ENCODE measurements at regions not wholly inside any gene's neighbourhood (a gene's known extent, or its start where the extent isn't known, plus 50 kb on each side); places are given as distances from the start of the nearest gene placed in this dataset.

DNA sequence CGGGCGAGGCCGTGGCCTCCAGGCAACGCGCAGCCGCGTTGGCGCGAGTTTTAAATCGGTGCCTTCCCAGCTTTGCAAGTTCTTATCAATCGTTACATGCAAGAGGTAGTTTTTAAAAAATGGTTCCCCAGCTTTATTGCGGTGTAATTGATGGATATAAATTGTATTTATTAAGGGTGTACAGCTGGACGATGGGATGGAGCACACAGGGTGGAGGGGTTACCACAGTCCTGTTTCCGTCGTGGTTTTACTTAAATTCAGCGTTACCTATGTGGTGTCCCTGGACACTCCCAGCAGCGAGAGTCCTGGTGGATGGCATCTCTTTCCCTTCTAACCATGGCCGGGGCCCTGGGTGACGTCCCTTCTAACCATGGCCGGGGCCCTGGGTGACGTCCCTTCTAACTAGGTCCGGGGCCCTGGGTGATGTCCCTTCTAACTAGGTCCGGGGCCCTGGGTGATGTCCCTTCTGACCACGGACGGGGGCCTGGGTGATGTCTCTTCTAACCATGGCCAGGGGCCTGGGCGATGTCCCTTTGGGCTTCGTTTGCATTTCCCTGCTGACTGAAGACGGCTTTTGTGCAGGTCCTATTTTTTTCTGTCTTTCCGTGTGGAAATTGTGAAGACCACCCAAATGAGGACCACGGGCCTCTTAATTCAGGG, 97.9 kb downstream of the TNFAIP2 start:
- H3K27ac ChIP-seq: no peak overlapping the region
- TF ChIP-seq, protein P1, sequence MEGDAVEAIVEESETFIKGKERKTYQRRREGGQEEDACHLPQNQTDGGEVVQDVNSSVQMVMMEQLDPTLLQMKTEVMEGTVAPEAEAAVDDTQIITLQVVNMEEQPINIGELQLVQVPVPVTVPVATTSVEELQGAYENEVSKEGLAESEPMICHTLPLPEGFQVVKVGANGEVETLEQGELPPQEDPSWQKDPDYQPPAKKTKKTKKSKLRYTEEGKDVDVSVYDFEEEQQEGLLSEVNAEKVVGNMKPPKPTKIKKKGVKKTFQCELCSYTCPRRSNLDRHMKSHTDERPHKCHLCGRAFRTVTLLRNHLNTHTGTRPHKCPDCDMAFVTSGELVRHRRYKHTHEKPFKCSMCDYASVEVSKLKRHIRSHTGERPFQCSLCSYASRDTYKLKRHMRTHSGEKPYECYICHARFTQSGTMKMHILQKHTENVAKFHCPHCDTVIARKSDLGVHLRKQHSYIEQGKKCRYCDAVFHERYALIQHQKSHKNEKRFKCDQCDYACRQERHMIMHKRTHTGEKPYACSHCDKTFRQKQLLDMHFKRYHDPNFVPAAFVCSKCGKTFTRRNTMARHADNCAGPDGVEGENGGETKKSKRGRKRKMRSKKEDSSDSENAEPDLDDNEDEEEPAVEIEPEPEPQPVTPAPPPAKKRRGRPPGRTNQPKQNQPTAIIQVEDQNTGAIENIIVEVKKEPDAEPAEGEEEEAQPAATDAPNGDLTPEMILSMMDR (conservative IDR thresholded peaks at IDR 0.05): no peak

DNA sequence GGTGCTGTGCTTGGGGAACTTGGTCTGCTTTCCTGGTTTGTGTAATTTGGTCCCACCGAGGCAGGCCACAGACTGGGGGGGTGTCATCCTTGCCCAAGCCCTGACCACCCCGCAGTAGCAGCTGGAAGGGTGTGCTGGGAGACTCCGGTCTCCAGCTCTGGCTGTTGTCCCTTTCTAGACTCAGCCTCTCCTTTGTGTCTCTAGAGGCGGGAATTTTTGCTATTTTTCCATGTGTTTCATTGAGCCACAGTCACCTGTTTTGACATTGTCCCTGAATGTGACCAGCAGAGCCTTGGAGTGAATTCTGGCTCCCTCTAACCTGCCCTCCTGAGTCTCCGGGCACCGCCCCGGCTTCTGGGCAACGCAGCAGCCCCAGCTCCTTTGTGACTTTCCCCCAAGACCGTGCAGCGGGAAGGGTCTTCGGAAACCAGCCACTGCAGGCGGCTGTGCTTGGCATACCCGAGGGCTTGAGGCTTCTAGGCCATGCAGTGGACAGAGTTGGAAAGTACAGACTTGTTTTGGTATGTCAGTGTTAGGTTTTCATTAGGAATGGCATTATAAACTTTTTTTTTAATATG, 98.6 kb downstream of the TNFAIP2 start:
- TF ChIP-seq, protein P1 (conservative IDR thresholded peaks at IDR 0.05): no peak
- no peak overlapping the region for H3K27ac ChIP-seq

DNA sequence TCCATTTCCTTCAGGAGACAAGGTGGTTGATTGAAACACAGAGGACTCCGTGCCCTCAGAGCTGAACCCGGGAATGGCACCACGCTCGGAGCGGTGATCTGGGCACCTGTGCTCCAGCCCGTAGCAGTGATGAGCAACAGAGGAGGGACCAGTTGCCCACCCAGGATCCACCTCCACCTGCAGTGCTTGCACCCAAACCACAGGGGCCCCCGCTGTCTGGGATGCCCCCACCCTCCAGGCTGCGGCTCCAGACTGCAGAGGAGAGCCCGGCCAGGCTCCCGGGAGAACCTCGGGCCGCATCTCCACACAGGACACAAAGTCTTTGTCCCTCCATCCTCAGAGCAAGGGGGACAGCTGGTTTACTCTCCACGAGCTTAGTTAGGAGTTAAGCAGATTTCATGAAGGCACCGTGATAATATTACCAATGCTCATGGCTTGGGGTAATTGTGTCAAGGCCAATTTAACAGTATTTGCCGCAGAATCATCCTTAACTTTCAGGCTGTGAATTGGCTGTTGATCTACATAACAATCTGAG, 100.6 kb downstream of the TNFAIP2 start:
- TF ChIP-seq, protein P1 (conservative IDR thresholded peaks at IDR 0.05): no peak
- H3K27ac ChIP-seq: no peak overlapping the region

DNA sequence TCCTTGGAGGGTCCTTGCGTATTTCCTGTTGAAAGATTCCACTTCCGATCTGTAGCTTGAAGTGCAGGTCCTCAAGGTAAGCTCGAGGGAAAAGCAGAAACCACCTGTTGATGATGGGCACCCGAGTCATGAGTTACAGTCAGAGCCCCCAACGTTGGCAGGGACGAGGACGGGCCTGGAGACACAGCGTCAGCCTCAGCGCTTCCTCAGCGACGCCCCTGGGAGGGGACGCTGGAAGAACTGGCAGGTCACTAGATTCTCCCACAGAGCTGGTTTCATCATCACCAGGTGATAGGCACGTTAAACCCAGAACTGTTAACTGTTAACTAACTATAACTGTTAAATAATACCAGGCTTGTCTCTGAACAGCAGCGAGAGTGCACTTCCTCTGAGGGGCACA, 101.8 kb downstream of the TNFAIP2 start:
- peak overlapping the region; percentile 29 for H3K27ac ChIP-seq

DNA sequence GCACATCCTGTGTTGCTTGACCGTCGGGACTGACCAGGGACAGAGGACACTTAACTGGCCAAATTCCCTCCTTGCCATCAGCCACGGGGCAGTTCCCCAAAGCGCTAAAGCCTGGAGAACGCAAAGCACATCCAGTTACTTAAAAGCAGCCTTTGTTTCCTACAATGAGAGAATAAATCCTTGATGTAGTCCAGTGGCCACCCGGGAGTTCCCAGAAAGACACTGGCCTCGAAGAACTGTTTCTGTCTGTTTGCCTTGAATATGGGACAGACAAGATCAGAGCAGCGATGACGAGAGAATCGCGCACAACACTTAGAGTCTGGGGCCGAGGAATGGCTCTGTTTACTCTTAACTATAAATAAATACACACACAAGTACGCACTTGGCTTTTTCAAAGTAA, 102.2 kb downstream of the TNFAIP2 start:
- H3K27ac ChIP-seq: peak overlapping the region; percentile 29
- TF ChIP-seq, protein P1 (conservative IDR thresholded peaks at IDR 0.05): no peak

More for the DNA sequence above, 101.8 kb downstream of the TNFAIP2 start:
- TF ChIP-seq, protein P1 (conservative IDR thresholded peaks at IDR 0.05): no peak

DNA sequence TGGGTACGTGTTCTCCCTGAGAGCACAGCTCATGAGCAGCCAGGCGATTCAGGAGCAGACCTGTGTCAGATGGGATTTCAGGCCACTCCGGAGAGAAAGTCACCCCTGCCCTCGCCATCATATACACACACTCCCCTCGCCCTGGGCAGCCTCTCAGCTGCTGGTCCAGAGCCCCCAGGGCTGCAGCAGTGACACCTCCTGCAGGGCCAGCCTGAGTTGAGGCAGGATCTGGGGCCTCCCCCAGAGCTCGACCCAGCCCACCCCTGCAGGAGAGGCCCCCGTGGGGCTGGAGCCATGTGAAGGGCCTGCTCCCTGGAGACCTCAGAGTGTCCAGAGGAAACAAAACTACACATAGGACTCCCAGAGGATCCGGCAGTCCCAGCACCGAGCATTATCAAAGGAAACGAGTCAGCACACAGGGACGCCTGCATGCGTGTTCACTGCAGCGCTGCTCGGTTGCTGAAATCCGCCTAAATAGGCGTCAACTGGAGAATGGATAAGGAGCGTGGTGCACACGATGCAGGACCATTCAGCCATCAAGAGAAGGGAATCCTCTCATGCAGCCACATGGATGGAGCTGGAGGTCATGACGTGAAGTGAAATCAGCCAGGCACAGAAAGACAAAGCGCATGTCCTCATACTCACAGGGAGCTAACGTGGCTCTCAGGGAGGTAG, 104.0 kb downstream of the TNFAIP2 start:
- no peak overlapping the region for H3K27ac ChIP-seq
- TF ChIP-seq, protein P1 (conservative IDR thresholded peaks at IDR 0.05): no peak

- H3K27ac ChIP-seq: no peak overlapping the region
These were observed 105.0 kb downstream of the TNFAIP2 start for GRCh38 chr14:103228076-103228806.

More at GRCh38 chr14:103228076-103228806, 105.0 kb downstream of the TNFAIP2 start:
- TF ChIP-seq, protein P1 (conservative IDR thresholded peaks at IDR 0.05): no peak

Data from VCaP (cell line).